GM19238 (cell line): ENCODE measurements at regions not wholly inside any gene's neighbourhood (a gene's known extent, or its start where the extent isn't known, plus 50 kb on each side); places are given as distances from the start of the nearest gene placed in this dataset.

Source experiments
- DNase-seq: peaks from one replicate; pipeline ENCODE4 v3.0.0; 2011; ENCODE audit warnings: low spot score; ENCODE audit not compliant: insufficient read length

- DNase-seq: no peak
Observed at GRCh38 chr6:40722091-40722490, 134.9 kb upstream of the LRFN2 start.

DNA sequence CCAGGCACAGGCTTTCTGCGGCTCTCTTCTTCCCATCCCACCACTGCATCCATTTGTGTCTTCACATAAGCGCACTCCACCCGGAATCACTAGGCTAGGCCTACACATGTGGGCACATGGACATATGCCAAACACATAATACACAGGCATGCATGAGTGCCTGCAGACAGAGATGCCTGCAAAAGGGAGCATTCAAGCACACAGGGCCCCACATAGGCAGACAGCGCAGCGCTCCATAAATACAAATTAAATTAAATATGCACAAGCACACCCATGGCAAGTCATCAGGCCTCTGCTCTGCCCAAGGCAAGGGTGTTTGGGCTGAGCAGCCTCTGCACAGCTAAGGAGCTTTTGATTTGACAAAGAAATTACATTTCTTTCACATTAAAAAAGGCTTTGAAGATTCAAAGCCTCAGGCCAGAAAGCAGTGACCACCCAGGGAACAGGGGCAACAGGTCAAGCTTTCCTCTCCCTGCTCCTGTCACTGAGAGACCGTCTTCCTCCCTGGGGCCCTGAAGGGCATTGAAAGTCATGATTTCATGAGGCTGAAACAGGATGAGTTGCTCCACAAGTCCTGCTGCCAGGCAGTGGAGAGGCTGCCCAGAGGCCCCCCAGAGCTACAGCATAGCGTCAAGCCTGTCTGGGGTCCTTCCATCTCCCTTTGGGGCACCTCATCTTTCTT, 134.2 kb upstream of the LRFN2 start:
- no peak for DNase-seq

- DNase-seq: no peak
Observed at GRCh38 chr6:40720375-40720748, 133.2 kb upstream of the LRFN2 start.

DNA sequence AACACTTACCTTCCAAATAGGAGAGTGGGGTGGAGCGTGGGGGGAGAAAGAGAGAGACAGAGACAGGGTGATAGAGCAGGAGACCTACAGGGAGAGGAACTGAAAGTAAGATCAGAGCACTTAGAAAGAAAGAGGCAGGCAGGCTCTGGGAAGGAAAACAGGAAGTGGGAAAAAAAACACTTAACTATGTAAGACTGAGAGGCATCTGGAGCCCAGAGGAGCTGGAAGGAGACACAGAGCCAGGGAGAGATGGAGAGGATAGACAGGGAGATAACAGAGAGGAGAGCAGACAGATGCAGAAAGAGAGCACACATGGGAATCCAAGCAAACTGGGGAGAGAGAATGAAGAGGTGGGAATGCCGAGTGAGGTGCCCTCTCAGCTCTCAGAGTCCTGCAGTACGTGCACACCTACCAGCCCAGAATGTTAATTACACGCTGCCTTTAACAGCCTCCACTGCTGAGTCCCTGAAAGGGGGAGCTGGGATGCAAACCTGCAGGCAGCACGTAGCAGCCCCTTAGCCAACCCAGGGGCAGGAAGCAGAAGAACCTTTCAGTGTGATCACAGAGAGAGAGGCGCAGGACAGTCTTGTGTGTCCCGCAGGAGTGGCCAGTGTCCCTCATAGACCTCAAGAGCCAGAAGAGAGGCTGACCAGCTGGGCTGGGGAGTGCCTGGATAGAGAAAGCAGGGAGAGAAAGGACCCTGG, 132.7 kb upstream of the LRFN2 start:
- no peak for DNase-seq

- DNase-seq: no peak
Observed at GRCh38 chr6:40718401-40718800, 131.2 kb upstream of the LRFN2 start.

DNA sequence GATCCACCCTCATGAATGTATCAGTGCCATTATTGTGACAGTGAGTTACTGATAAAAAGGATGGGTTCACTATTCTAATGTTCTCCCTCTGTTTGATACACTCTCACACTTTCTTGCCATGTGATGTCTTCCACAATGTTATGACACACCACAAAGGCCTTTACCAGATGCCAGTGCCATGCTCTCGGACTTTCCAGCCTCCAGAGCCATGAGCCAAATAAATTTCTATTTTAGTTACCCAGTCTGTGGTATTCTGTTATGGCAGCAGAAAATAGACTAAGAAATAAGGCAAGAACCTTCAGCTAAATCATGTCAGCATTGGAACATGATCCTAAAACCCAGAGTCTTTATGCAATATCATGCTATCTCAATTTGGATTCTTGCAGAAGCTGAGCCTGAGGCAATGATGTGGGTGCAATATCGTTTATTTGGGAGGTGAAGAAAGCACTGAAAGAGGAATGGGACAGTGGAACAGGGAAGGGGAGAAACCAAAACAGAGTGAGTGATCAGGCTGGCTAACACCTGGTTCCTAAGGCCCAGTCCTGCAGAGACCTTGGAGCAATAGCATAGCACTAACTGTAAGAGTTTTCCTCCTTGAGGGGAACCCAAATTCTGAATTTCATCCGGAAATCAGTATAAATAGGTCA, 130.4 kb upstream of the LRFN2 start:
- no peak for DNase-seq

GRCh38 chr6:40715570-40716403, 128.6 kb upstream of the LRFN2 start:
- DNase-seq: no peak

- no peak for DNase-seq
Observed at GRCh38 chr6:40714576-40715564, 127.7 kb upstream of the LRFN2 start.

DNA sequence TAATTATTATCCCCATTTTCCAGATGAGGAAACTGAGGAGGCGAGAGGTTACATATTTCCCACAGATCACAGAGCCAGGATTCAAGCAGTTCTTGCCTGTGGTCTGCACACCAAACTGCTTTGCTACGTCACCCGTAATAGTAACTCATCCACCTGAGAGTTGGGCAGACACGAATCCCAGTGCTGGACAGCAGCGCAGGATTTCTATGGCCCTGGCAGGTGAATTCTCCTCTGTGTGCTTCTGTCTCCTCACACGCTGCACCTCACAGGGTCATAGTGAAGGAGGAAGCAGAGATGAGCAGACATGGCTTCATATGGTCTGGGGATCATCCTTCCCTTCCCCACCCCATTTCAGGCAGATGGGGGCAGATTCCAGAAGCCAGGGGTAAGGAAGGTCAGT, 127.0 kb upstream of the LRFN2 start:
- no peak for DNase-seq

- DNase-seq: no peak
Observed at GRCh38 chr6:40713002-40713719, 126.0 kb upstream of the LRFN2 start.

- DNase-seq: no peak
Observed at GRCh38 chr6:40710626-40711330, 123.6 kb upstream of the LRFN2 start.

DNA sequence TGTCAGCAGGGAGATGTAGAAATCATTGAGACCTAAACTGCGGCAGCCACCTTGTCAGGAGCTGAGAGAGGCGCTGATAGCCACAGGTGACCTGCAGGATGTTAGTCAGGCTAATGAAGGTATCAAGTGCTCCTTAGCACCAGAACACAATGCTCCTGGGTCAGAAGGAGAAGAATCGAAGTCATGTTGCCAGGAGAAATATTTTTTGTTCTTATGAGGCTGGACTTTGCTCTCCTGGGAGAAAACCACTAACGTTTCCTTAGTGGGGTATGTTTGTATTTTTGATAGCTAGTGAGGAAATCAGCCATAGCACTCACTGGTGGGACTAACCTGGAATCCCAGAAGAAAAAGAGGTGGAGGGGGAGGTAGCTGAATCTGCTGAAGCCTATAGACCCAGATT, 120.9 kb upstream of the LRFN2 start:
- no peak for DNase-seq

GRCh38 chr6:40706178-40706577, 119.0 kb upstream of the LRFN2 start:
- no peak for DNase-seq

DNA sequence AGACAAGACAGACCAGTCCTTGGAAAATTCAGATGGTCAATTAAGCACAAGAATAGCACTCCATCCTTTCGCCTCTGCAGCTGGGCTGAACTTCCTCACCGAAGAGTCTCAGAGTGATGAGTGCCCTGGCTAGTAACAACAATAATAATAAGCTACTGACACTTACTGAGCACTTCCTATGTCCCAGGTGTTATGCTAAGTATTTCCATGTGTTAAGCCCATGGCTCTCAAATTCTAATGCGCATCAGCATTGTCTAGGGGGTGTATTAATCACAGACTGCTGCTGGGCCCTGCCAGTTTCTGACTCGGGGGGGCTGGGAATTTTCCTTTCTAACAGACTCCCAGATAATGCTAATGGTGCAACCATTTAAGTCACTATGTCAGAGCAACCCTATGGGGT, 118.2 kb upstream of the LRFN2 start:
- DNase-seq: no peak

- no peak for DNase-seq
Observed at GRCh38 chr6:40701352-40702007, 114.3 kb upstream of the LRFN2 start.

- no peak for DNase-seq
Observed at GRCh38 chr6:40700006-40700580, 112.9 kb upstream of the LRFN2 start.

GRCh38 chr6:40695750-40696415, 108.7 kb upstream of the LRFN2 start:
- no peak for DNase-seq

DNA sequence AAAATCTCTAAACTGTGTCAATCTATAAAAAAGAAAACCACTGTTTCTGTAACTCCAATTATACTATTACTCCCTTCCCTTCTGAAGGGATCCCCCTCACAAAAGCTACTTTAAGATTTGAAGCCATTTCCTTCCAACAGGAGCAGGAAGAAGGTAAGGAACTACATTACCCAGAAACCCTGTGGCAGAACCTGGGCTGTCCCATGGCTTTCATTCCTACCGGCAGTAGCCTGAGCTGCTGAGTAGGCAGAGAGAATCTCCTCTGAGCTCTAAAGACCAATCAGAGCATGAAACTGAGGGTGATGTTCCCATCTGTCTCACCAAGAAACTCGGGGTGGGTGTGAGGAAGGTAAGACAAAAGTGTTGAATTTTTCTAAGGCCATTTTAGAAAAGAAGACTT, 108.0 kb upstream of the LRFN2 start:
- no peak for DNase-seq
